HG03095 (cell line): ENCODE measurements at regions not wholly inside any gene's neighbourhood (a gene's known extent, or its start where the extent isn't known, plus 50 kb on each side); places are given as distances from the start of the nearest gene placed in this dataset.
"Not testable (repeated sequence)": the region's sequence is repeated elsewhere in the genome, so short reads cannot be mapped to it uniquely, and the experiment has no call there.

Experiments used
- ATAC-seq: cut with Tn5 transposase; IDR thresholded peaks from one replicate; pipeline ENCODE4 v1.9.1; 2021; ENCODE audit warnings: moderate library complexity; ENCODE audit not compliant: unreplicated experiment

DNA sequence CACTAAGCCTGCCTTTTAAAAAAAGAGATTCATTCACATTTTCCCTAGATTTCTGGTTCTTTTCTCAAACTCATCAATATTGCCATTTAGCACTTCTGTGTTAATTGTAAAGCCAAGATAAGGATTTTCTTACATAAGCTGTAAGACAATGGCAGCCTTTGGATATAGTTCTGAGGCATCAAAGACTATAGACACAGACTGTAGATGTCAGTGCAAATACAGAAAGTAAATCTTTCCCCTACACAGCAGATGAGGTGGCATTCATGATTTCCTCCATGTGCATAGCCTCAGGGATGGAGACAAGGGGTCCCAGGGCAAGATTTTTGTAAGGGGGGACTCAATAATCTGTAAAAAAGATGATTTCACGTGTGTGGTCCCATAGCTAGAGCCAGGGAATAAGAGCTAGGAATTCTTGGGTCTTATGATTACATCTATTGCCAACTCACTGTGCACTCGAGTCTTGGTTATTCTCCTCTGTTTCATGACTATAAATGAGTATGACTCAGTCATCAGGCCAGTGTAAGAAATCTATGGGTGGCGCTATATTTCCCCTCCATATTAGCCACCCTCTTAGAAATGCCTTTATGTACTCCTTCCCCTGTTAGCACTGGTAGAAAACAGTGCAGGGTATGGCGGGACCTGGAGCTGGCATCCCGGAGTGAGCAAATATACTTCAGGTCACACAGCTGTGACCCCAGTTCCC lies 207.5 kb downstream of the EXOC5 start:
- no peak for ATAC-seq

DNA sequence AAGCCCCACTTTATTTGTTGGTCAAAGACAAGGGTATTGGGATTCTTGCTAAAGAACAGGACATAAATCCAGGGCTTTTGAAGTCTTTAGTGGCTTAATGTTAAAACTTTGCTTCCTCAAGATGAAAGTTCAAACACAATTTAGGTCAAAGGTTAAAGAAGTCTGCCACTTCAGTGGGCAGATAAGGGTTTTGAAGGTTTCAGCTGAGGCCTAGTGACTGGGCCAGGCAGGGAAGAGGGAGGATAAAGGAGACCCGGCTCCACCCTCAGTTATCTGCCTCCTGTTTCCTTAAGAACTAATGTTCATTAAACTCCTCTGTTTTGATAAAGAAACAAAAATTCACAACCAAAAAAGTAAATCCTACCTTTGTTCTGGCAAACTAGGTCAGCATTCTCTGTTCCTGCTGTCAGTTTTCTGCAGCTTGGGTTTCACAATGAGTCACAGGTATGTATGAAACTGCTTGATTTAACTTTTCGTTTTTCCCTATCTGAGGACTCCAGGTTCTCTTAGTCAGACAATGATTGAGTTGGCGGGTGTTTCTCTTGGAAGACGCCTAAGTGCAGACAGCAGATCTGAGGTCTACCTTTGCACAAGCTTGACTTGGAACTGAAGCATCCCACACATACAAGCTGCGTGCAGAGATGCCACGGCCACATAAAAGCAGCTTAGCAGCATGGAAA lies 208.3 kb downstream of the EXOC5 start:
- ATAC-seq, result peak; percentile 92

DNA sequence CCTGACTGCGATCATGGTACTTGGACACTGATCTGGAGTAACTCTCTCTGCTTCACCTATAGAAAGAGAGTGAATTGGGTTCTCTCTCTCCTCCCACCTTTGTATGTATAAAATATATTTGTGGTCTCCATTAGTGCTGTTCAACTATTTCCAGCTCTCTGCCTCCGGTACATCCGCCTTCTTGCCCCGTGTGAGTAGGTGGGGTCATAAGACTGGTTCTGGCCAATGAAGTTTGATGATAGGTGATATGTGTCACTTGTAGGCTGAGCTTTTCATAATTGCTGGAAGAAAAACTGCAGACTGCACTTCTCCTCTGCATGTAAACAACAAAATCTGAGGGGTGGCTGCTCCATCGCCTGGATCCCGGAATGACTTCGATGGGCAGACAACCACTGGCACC lies 210.4 kb downstream of the EXOC5 start:
- no peak for ATAC-seq

- no peak for ATAC-seq
Measured at GRCh38 chr14:57057803-57058202, 210.9 kb downstream of the EXOC5 start.

DNA sequence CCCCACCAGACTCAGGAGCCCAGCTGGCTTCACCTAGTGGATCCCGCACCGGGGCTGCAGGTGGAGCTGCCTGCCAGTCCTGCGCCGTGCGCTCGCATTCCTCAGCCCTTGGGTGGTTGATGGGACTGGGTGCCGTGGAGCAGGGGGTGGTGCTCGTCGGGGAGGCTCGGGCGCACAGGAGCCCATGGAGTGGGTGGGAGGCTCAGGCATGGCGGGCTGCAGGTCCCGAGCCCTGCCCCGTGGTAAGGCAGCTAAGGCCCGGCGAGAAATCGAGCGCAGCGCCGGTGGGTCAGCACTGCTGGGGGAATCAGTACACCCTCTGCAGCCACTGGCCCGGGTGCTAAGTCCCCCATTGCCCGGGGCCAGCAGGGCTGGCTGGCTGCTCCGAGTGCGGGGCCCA lies 212.2 kb downstream of the EXOC5 start:
- ATAC-seq, result not testable (repeated sequence)

- ATAC-seq, result no peak
Measured at GRCh38 chr14:57052705-57053302, 215.9 kb downstream of the EXOC5 start.

DNA sequence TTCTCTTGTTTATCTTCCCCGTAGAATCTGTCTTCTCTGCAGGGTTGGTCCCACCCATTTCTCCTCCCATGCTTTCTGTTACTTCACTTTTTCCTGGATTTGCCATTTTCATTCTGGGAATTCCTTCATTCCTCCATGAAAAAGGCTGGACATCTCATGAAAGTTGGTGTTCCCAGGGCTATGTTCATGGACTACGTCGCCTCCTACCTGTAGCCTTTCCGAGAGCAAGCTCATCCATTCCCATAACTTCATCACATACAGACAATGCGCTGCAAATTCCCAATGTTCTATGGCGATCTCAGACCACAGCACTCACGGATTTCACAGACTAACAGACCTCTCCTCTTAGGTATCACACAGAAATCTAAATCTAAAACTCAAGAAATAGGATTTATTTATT lies 217.1 kb downstream of the EXOC5 start:
- ATAC-seq, result no peak

DNA sequence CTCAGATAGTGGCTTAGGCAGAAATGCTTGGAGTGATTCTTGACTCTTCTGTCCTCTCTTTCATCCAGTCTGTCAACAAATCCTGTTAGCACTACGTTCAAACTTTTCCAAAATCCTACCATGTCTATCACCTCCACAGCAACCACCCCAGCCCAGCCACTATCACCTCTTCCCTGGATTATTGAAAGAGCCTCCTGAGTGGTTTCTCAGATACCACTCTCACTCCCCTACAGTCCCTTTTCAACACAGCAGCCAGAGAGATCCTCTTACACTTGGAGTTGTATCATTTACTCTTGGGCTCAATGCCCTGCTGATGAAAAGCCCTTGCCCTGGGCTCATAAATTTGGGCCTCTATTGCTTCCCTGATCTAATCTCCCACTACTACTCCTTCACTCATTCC lies 218.9 kb downstream of the EXOC5 start:
- ATAC-seq, result no peak

GRCh38 chr14:57046175-57046574 lies 222.5 kb downstream of the EXOC5 start:
- no peak for ATAC-seq

DNA sequence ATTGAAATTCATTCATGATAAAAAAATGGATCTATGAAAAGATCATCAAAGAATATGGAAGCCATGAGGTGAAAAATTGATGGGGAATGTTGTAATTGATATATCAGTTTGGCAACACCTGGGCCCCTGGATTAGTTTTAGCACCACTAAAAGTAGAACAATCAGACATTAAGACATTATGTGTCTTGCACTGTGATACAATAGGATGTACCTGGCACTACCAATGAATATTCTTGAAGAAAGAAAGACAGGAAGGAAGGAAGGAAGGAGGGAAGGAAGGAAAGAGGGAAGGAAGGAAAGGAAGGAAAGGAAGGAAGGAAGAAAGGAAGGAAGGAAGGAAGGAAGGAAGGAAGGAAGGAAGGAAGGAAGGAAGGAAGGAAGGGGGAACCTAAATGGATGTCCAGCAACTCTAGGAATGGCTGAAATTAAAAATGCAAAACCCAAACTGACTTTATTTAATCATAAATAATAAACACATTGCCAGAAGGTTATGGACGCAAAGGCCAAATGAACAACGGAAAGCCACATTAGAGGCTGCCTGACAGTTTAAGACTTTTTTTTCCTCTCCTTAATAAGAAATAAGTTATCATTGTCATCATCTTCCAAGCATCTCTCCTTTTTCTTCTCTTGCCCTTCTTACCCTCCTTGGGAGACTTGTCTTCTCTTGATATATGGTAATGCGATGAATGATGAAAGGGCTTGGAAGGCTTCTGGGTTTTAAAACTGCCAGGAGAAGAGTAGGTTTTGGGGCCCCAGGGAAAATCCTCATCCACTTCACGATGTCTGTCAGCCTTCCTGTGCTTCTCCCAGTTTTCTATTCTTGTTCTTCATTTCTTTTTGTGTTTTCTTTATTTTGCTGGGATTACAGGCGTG lies 224.4 kb downstream of the EXOC5 start:
- not testable (repeated sequence) for ATAC-seq

DNA sequence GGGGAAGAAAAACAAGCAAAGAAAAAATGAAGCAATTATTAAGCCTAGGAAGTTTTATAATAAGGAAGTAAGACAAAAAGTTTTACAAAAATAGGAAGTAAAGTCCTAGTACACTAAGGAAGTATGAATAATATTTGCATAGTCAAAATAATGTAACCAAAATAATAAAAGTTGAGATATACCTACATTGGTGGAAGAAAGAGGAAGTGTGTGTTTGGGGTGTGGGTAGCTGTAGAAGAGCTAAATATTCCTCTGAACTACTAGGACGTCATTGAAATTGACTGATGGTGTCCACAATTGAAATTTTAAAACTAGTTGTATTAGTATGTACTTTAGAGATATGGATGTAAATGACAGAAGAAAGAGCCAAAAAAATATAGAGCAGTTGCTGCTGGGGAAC lies 228.4 kb upstream of the OTX2 start:
- ATAC-seq, result no peak

- no peak for ATAC-seq
Measured at GRCh38 chr14:57031474-57031873, 221.2 kb upstream of the OTX2 start.

DNA sequence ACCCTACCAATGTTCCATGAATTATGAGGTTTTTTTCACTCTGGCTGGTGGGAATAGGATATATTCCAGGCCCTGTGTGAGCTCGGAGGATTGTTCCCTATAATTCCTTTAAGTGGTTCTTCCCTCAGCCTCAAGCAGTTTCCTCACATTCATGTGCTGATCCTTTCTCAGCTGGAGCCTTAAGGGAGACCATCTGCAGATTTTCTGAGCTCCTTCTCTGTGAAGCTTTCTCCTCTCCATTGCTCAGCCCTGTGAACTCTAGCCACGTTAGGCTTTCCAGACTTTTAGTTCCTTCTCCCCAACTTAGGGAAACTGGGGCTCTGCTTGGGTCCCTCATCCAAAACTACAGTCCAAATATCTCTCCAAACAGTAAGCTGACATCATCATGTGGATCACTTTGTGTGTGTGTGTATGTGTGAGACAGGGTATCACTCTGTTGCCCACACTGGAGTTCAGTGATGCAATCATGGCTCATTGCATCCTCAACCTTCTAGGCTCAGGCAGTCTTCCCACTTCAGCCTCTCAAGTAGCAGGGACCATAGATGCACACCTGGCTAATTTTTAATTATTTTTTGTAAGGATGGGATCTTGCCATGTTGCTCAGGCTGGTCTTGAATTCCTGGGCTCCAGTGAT lies 219.5 kb upstream of the OTX2 start:
- ATAC-seq, result no peak

GRCh38 chr14:57025456-57025855 lies 215.2 kb upstream of the OTX2 start:
- ATAC-seq, result no peak

GRCh38 chr14:57022608-57023007 lies 212.3 kb upstream of the OTX2 start:
- no peak for ATAC-seq

DNA sequence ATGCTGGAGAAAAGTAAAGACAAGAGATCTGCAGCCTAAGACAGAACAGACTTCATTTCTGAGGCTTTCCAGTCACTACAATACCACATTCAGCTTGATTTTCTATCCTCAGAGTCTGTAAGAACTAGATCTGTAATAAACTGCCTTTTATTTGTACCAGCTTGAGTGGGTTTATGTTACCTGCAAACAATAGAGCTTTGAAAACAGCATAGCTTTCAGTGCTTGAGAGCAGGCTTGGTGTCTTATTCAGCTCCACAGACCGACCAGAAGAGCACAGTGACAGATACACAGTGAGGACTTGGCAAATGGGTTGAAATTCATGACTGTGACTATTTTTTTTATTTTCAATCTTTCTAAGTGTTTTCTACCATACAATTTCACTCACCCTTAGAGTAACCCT lies 207.8 kb upstream of the OTX2 start:
- ATAC-seq, result no peak

DNA sequence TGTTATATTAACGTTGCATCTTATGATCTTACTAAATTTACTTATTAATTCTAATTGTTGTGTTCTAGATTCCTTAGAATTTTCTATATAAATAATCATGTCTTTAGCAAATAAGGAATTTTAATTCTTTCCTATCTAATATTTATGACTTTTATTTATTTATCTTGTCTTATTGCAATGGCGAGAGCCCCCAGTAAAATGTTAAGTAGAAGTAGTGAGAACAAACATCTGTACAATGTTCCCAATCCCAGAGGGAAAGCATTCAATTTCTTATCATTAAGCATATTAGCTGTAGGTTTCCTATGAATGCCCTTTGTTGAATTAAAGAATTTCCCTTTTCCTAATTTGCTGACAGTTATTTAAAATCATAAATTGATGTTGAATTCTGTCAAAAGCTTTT lies 203.7 kb upstream of the OTX2 start:
- no peak for ATAC-seq

GRCh38 chr14:57009585-57010515 lies 199.6 kb upstream of the OTX2 start:
- no peak for ATAC-seq

GRCh38 chr14:57008534-57008933 lies 198.3 kb upstream of the OTX2 start:
- no peak for ATAC-seq

DNA sequence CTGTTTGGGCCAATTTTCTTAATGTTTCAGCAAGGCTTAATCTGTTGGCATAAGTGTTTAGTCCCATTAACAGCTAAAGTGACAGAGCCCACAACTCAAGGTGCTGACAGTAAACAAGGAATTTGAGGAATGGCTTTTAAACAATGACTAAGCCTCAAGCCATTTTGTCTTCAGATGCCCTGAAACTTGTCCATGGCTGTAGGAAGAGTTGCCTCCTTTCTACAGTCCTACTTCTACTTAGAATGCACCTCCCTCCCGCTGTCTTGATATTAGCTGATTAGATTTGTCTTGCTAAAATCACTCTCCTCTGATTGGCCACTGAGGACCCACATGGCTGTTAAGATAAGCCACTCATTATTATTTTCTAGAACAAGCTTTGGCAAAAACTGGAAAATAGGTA lies 188.4 kb upstream of the OTX2 start:
- no peak for ATAC-seq
